Adrenal gland (tissue), 9 donors: ENCODE measurements at regions not wholly inside any gene's neighbourhood (a gene's known extent, or its start where the extent isn't known, plus 50 kb on each side); places are given as distances from the start of the nearest gene placed in this dataset.

Experiments
- DNase-seq, 7 donors: peaks; one replicate each; pipeline ENCODE4 v3.0.0-alpha.2; 2019 to 2020
- H3K27ac ChIP-seq, 5 donors: fragments of 200-600 bp; sonication (generic) in 4 of 5; 1 replicate in 3 of 5; 2 replicates in 2 of 5; pipeline versions ENCODE4 v1.5.1 to v1.8.0; 2016 to 2020; ENCODE audit warnings: mild to moderate bottlenecking in 1 of 5
- H3K27me3 ChIP-seq: fragments of 200-600 bp; 2 replicates; pipeline ENCODE4 v1.8.0; 2021
- H3K36me3 ChIP-seq, 2 donors: fragments of 200-600 bp; replicated peaks in 1 of 2; 1 replicate in 1 of 2; 2 replicates in 1 of 2; pipeline versions ENCODE4 v1.5.1 to v1.8.0; 2018 to 2022
- H3K4me1 ChIP-seq, 2 donors: fragments of 200-600 bp; replicated peaks in 1 of 2; 1 replicate in 1 of 2; 2 replicates in 1 of 2; pipeline versions ENCODE4 v1.5.1 to v1.8.0; 2018 to 2021
- H3K4me3 ChIP-seq, 4 donors: fragments of 200-600 bp; sonication (generic) in 3 of 4; one replicate each; pipeline ENCODE4 v1.5.1; 2016 to 2018
- H3K9me3 ChIP-seq, 3 donors: fragments of 200-600 bp; sonication (generic) in 1 of 3; replicated peaks in 1 of 3; 1 replicate in 2 of 3; 2 replicates in 1 of 3; pipeline versions ENCODE4 v1.5.1 to v1.8.0; 2016 to 2021
- CTCF ChIP-seq, 6 experiments: fragments of 450-650 bp in 4 of 6; fragments of 200-600 bp in 2 of 6; sonication (generic) in 1 of 6; IDR thresholded peaks; 1 replicate in 5 of 6; 2 replicates in 1 of 6; pipeline versions ENCODE4 v1.5.1 to v1.8.0; 2016 to 2021; ENCODE audit warnings: antibody characterized with exemption in 6 of 6, mild to moderate bottlenecking in 2 of 6, moderate library complexity in 1 of 6
- POLR2A ChIP-seq, 2 donors: fragments of 450-650 bp; IDR thresholded peaks; one replicate each; pipeline ENCODE4 v1.6.1; 2017; ENCODE audit warnings: antibody characterized with exemption in 2 of 2, mild to moderate bottlenecking in 2 of 2, moderate library complexity in 1 of 2
- WGBS, 4 donors: extraction: QIAGEN DNeasy Blood & Tissue Kit in 2 of 4; methylation state at CpG; one replicate each; pipeline versions ENCODE4 v1.1.5 to v1.1.7; 2013 to 2017; 5-methylcytosine and 5-hydroxymethylcytosine counted together
- intact Hi-C, 2 donors: fragments of 100-400 bp; cut with DNase I; formaldehyde crosslinking; loops; one replicate each; pipeline versions ENCODE4 v1.14.1 to v1.15.0; 2022 to 2023
- donor health status: healthy with polysubstance abuse.
- donor health status: Bipolar disorder and iron deficiency.
- donor health status: DM: yes; HTN: yes; CAD: no.
- donor health status: DM: no; HTN: no; CAD: no.
- donor health status: DM: no; HTN: no; CAD: no.

DNA sequence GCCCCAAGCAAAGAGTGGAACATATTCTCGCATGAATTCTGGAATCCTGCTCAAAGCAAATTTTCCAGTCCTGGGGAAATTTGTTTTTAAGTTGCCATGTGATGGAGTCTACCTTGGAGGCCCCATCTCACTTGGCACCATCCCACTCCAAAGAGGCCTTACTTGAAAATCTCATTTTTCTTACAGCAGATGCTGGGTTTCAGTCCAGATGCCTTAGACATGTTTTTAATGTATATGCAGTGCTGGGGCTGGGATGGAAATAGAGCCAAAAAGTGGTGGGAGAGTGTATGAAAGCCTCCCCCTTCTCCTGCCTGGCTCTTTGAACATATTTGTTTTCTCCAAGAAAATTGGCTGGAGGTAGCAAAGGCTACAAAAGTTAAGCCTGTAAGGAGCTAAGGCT, 493.7 kb downstream of the ENC1 start:
- intact Hi-C loops, result no loop called here
- Histone ChIP-seq H3K9me3 (no peaks in the 10 kb centered on the region), H3K4me1 (no peaks in the 10 kb centered on the region), H3K36me3 (no peaks in the 10 kb centered on the region), H3K4me3 (no peak overlapping the region), H3K27ac (no peak overlapping the region), H3K27me3 (no peaks in the 10 kb centered on the region)
- TF ChIP-seq POLR2A (IDR thresholded peaks at IDR 0.05) (no peak), CTCF (IDR thresholded peaks at IDR 0.05) (no peak)
- WGBS, 4 donors, result 77 to 98% (median 88%) methylated on average over 1 of the region's 1 CpG
- no peak for DNase-seq

DNA sequence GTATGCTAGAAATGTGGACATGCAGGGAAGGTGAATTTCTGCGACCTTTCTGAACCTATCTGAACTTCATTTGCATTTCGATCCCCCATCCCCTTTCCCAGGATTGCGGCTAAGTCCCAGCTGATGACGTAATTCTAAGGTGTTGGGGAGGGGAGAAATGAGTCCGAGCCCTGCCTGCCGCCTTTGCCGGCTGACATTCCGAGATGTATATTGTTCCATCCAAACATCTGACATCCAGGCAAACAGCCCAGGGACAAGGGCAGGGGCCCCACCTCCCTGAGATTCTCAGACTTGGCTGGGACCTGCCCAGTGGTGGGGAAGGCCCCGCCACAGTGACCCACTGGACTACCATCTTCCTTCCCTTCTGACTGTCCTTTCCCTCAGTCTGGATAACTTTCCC, 494.6 kb downstream of the ENC1 start:
- no peak for TF ChIP-seq CTCF (IDR thresholded peaks at IDR 0.05)
- no peak for TF ChIP-seq POLR2A (IDR thresholded peaks at IDR 0.05)
- Histone ChIP-seq H3K4me1 (no peaks in the 10 kb centered on the region), H3K9me3 (no peaks in the 10 kb centered on the region), H3K36me3 (no peaks in the 10 kb centered on the region), H3K4me3 (no peak overlapping the region), H3K27me3 (no peaks in the 10 kb centered on the region), H3K27ac (no peak overlapping the region)
- no peak for DNase-seq
- intact Hi-C loops, result no loop called here
- WGBS, 4 donors, result 86 to 93% (median 90%) methylated on average over 9 of the region's 9 CpGs

GRCh38 chr5:74143721-74144330, 496.7 kb downstream of the ENC1 start:
- TF ChIP-seq POLR2A (IDR thresholded peaks at IDR 0.05) (no peak), CTCF (IDR thresholded peaks at IDR 0.05) (no peak)
- 65 to 84% (median 73%) methylated on average over 16 of the region's 16 CpGs for WGBS, 4 donors
- Histone ChIP-seq H3K36me3 (no peaks in the 10 kb centered on the region), H3K9me3 (no peaks in the 10 kb centered on the region), H3K4me1 (no peaks in the 10 kb centered on the region), H3K4me3 (no peak overlapping the region), H3K27me3 (peaks cover 1% of the 10 kb centered on the region), H3K27ac (no peak overlapping the region)
- intact Hi-C loops, result no loop called here
- DNase-seq, result no peak

DNA sequence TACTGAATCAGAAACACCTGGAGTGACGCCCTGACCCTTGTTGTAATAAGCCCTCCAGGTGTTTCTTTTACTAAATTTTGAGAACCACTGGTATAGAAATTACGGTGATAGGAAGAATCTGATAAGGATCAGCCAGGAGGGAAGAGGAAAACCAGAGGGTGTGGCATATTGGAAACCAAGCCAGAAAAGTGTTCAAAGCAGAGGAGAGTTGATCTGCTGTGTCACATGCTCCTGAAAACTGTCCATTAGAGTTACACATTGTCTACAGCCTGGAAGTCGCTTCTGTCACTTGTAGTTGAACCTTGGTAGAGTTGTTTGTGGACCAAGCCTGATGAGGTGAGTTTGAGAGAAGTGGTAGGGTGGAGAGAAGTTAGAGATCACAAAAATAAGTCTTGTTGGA, 497.4 kb downstream of the ENC1 start:
- H3K27me3 ChIP-seq, result peaks cover 4% of the 10 kb centered on the region
- H3K9me3 ChIP-seq, result no peaks in the 10 kb centered on the region
- H3K4me3 ChIP-seq, result no peak overlapping the region
- H3K36me3 ChIP-seq, result no peaks in the 10 kb centered on the region
- DNase-seq, result no peak
- 71 to 83% (median 75%) methylated on average over 3 of the region's 3 CpGs for WGBS, 4 donors
- no peak overlapping the region for H3K27ac ChIP-seq
- TF ChIP-seq CTCF (IDR thresholded peaks at IDR 0.05), result no peak
- intact Hi-C loops, result no loop called here
- no peaks in the 10 kb centered on the region for H3K4me1 ChIP-seq
